Stimulated activated CD4-positive, alpha-beta T cell treated with anti-CD3 and anti-CD28 coated beads, Interleukin-15, amount 100 ng/mL, for 48 hours (primary cell): ENCODE measurements at regions not wholly inside any gene's neighbourhood (a gene's known extent, or its start where the extent isn't known, plus 50 kb on each side); places are given as distances from the start of the nearest gene placed in this dataset.

Experiments used
- DNase-seq, 2 donors: peaks; one replicate each; pipeline ENCODE4 v3.0.0-alpha.2; 2020; ENCODE audit warnings: low read depth in 2 of 2

DNA sequence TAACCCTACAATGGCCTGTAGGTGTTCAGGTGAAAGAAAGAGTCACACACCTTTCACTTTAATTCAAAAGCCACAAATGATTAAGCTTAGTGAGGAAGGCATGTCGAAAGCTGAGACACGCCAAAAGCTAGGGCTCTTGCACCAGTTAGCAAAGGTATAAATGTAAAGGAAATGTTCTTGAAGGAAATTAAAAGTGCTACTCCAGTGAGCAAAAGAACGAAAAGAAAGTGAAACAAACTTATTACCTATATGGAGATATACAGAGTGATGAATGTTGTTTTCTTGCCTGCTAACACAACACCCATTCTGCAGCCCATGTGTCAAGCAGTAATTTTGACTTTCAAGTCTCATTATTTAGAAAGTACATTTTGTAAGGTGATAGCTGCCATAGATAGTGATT is 254.2 kb upstream of the SLC24A2 start:
- DNase-seq, result no peak

DNA sequence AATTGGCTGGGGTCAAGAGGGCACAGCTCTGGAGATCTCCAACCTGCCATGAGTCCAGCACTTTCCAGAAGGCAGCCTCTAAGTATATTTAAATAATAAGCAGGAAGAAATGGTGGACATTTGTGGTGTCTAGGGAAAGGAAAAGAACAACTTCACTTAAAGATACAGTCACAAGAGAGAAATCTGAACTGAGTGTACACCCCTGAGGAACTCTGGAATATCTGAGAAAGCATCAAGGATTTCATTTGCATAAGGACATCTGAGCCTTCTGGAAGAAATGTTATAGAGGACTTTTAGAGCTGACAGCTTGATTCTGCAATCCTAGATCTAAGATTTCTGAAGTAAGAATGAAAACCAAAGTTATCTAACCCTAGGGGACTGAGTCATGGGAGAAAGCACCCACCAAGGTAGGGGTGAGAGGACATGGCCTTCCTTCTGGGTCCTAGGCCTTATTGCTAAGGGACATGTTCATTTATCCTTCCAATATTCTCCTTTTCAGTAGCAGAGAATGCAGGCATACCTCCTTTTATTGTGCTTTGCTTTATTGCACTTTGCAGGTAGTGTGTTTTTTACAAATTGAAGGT is 253.4 kb upstream of the SLC24A2 start:
- no peak for DNase-seq

DNA sequence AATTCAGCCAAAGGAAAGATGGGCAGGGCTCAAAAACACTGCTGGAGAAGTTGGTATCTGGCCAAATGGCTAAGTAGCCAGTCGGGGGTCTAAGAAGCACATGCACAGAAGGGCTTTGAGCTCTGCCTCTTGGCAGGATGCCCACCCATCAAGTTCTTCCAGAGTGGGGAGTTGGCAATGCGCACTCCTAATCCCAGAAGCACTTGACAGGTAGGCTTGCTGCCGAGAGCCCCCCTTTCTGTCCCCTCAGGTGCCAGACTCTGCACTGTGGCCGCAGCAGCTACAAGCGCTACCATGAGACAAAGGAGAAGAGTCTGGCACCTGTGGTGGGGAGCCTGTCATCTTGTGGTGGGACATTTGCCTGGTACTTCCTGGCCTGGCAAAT is 252.9 kb upstream of the SLC24A2 start:
- DNase-seq, result no peak

DNA sequence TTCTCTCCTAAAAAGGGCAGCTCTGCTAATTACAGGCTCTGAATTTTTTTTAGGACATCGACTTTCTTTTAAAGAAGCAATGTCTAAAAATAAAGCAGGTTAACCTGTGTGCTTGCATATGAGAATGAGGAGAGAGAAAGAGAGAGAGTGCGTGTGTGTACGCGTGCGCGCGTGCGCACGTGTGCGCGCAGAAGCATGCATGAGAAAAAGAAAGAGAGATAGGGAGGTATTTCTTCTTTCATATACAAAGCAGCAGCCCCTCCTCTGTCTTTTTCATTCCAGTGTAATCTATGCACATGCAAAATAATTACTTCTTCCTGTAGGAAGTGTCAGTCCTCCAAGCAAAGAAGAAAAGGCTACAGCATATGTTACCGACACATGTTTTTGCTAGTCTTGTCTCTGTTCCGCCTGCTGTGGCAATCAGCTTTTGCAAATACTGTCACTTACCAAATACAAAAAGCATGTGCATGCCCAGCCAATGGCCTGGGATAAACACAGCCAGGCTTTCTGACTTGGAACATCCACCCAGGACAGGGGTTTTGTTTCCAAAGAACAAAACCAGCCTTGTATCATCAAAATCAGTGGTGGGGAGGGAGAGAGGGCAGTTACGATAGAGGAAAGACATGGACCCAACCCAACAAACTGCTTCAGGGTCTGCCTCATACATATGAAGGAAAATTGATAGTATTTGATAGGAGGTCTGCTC is 252.3 kb upstream of the SLC24A2 start:
- DNase-seq, result no peak

DNA sequence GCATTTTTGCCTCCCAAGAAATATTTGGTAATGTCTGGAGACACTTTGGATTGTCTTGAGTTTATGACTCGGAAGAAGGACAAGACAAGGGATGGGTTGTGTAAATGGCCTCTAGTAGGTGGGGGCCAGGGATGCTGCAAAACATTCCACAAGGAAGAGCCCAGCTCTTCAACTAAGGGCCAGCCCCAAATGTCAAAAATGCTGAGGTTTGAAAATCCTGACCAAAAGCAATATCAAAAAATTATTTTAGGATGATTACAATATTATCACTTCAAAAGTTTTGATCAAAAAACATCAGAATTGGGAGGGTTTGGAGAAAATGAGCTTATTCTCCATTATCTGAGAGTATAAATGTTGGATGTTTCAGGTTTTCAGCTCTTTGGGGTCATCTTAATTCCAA is 248.9 kb upstream of the SLC24A2 start:
- no peak for DNase-seq

DNA sequence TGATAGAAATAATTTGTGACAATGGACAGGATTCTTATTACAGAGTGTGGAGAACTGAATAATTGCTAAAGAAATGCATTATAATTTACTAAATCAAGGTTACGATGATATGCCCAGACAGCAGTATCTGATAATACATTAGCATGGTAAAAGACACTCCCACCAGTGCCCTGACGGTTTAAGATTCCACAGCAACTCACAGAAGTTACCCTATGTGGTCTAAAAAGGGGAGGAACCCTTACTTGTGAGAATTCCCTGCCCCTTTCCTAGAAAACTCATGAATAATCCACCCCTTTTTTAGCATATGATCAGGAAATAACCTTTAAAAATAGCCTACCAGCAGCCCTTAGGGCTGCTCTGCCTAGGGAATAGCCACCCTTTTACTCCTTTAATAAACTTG is 244.7 kb upstream of the SLC24A2 start:
- DNase-seq, result no peak

DNA sequence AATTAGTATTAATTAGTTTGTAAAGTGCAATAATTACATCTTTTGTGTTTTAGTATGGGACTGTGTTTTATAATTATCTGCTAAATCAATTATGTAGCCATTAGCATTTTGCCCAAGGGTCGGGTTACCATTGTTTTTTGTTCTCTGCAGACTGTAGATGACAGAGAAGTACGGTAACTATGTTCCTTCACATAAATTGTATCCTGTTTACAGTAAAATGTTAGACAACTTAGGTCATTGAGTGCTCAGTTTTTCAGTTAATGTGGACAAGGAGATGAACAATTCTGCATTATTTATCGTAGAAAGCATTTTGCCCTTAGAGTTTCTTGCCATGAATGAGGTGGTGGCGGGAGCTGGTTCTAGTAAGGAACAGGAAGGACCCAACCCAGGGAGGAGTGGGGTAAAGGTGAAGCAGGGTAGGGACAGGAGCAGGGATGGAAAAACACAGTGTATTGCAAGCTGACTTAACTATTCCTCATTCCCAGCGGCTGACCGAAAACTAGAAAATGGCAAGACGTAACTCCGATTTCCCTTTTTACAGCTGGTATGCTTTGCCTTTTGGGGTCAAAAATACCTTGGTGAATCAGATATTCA is 243.7 kb upstream of the SLC24A2 start:
- DNase-seq, result no peak

DNA sequence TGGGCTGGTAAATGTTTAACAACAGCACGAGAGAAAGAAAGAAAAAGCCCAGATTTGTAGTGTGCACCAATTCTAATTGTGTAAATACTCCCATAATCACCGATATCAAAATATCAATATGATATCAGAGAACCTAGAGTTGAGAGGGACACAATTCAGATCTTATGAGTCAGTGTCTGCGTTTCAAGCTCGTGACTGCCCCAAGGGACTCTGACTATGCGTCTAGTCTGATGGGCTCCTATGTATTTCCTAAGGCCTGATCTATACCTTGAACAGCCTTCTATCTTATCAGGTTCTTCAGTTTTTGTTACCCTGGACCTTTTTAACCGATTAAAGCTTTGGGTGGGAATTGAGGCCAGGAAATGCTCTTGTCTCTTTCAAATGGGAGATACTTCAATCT is 243.0 kb upstream of the SLC24A2 start:
- DNase-seq, result no peak

DNA sequence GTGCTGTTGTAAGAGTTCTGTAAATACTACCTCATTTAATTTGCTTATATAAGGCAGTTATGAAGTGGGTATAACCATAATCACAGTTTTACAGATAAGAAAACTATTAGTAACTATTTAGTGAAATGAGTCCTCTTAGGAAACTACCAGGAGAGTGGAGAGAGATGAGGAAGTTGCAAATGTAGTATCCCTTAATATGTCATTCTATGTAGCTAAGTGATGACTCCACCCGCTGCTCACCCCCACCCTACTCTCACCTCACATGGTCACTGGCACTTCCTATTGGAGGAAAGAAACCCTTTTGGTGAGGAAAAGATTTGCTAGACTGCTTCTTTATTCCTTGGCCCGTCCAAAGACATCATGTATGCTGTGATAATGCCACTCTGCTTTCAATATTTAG is 241.8 kb upstream of the SLC24A2 start:
- no peak for DNase-seq

DNA sequence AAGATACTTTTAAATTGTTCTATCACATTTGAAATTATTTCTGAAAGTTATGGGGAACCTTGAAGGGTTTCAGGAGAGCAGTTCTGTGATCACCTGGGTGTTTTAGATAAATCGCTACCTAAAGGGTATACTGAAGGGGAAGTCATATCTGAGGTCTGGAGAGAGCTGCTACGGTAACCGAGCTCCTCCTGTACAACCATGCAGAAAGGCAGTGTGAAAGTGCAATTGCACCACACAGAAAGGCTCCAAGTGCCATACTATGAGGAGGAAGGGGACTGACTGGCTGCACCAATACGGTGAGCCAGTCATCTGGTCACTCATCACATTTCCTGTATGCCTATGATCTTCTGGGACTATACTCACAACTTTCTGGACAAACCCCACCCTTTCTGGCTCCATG is 241.4 kb upstream of the SLC24A2 start:
- no peak for DNase-seq

DNA sequence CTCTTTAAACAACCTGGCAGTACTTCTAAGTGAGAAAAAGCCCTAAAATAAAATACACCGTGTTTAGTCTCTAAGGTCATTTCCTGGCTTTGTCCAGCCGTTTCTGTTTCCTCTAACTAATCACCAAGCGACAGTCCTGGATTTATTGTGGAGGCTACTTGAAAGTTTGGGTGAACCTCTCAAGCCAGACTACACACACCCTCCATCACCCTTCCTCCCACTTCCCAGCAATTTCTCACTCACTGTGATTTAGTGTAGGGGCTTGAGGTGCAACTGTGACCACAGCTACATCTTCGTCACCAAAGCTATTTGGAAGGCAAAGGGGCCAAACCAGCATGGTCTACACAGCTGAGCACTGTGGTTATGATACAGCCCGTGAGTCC is 240.0 kb upstream of the SLC24A2 start:
- no peak for DNase-seq

DNA sequence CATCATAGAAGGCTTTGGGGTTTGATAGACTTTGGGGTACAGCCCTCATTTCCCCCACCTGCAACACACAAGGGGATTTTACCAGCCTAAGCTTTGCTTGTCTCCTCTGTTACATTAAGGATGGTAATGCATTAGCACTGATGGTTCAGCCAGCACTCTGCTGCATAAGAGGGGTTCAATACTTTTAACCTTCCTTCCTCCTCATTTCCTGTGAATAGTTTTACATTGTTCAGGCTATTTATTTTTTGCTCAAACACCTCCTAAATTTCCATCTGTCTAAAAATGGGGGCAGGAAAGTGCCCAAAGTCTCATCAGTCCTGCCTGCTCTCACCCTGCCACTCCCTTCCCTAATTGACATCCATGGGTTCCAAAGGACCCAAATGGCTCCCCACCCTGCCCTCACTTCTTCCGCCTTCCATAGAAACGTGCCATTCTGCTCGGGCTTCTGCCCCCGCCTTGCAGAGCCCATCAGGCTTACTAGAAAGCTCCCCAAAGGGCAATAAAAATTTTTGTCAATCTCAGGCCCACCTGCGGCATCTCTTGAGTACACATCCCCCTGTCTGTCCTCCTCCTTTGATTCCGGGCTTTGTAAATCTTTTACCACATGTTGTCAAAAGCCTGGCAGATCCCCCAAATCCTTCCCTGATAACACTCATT is 239.5 kb upstream of the SLC24A2 start:
- DNase-seq, result no peak

DNA sequence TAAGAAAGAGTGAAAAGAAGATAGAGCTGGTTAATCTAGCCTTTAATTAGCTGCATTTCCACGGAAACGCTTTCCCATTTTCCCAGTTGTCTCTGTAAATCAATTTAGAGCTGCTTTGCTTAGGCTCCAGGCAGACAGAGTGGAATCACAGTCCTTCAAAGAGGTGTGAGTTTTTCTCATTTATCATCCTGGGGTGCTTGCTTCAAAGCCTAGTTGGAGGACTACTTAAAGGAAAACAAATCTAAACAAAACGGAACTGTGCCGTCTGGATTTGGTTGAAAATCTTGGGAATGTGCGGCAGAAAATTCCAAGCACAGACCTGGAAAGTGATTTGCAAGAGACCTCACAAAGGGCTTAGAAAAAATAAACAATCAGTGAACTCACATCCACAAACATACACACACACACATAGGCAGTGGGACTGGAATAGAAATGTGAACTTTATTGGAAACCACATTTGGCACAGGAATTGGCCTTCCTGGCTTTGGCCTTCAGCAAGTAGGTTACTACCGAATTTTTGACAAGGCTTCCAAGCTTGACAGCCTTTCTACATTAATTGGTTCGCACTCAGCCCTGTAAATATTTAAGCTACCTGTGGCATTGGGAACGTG is 235.2 kb upstream of the SLC24A2 start:
- no peak for DNase-seq

DNA sequence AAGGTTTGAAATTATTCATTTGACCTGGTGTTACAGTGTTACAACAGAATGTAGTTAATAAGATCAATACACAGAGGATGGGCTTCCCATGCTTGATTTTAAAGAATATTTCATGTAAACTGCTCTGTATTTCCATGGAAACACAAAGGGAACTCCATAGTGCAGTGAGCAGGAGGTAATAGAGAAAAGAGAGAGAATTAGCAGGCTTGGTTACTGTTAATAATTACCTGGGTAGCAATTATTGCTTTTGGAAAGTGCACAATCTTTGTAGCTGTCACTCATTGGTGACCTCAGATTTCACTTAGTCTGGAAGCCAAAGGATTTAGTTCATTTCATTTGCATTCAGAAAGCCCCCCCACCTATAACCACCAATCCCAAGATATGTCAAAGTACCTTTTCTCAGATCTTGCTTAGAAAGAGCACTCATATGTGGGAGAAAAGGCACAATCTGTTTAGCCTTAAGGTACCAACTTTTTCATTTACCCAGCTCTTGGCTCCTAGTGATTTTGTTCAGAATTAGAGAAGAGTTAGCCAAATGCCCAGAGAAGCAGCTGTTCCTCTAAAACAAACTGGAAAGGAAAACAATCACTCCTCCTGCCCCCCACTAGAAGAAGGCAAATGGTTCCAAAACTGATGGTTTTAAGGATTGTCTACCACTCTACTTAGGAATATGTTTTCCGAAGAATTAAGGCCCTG is 234.5 kb upstream of the SLC24A2 start:
- no peak for DNase-seq

DNA sequence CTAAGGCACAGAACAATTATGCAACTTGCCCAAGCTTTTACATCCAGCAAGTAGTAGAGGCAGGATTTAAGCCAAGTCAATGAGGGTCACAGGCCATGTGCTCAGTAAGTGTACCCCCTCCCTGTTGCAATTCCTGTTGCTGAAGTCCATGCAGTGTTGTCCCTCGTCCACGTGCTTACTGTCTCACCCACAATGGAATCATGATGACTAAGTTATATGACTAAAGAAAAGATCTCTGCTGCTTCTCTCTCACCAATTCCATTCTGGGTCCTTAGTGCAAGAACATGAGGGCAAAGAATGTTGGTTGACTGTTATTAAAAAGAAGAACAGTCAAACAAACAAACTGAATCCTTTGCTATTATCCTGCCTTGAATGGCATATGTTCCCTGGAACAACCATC is 233.6 kb upstream of the SLC24A2 start:
- DNase-seq, result no peak

DNA sequence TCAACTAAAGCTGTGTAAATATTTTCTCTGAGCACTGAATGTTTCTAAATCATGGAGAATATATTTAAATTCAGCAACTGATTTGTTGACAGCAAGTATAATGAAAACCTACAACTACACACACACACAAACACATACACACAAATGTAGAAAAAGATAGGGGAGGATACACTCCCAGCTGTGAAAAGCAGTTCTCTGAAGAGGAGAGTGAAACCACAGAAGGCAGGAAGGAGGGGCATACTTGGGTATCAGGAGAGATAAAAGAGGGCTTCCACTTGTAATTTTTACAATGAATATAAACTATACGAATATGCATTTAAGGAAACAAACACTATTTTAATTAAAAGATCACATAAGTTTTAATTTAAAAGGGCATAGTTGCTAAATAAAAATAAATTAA is 227.8 kb upstream of the SLC24A2 start:
- DNase-seq, result no peak

DNA sequence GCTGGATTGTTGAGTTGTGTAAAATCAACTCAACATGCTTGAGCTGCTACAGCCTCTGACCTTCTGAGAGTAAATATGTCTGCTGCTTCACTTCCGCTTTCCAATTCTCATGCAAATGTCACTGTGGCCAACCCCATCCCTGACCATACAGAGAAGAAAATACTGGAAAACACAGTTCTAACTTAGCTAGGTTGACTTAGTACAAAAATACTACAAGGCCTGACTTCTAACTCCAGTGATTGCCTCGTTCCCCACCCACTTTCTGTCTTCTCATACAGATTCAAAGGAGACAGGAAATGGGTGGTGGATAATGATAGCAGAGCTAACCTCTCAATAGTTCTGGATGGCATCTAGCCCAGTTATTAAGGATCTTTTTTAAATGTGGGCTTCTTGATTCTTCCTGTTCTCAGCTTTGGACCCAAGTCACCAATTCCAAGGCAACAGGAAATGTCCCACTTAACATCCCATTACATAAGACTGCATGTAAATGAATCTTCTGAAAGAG is 226.6 kb upstream of the SLC24A2 start:
- DNase-seq, result no peak

DNA sequence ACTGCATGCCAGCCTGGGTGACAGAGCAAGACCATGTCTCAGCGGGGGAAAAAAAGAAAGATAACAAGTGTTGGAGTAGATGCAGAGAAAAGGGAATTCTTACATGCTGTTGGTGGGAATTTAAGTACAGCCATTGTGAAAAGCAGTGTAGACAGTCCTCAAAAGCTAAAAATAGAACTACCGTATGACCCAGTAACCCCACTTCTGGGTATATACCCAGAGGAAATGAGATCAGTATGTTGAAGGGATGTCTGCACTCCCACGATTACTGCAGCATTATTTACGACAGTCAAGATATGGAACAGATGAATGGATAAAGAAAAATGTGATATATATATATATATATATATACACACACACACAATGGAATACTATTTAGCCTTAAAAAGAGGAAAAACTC is 225.3 kb upstream of the SLC24A2 start:
- no peak for DNase-seq

DNA sequence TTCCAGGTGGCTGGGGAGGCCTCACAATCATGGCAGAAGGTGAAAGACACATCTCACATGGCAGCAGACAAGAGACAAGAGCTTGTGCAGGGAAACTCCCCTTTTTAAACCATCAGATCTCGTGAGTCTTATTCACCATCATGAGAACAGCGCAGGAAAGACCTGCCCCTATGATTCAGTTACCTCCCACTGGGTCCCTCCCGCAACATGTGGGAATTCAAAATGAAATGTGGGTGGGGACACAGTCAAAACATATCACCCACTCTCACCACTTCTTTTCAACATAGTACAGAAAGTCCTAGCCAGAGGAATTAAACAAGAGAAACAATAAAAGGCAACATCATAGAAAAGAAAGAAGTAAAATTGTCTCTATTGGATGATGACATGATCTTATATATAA is 223.4 kb upstream of the SLC24A2 start:
- DNase-seq, result no peak

DNA sequence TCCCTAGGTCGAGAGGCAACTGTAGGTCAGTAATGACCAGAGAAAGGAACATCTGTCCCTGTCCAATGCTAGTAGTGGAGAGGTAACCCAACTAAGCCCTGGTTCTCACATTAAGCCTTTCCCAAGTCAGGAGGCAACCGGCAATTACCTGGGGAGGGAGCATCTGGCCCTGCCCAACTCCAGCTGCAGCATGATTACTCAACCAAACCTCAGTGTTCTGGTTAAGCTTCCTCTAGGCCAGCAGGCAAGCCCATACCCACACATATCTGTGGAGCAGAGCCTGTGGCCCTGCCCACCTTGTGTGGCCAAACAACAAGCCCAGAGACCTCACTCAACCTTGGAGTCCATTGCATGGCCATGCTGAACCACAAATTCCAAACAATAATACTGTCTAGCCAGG is 220.8 kb upstream of the SLC24A2 start:
- no peak for DNase-seq

DNA sequence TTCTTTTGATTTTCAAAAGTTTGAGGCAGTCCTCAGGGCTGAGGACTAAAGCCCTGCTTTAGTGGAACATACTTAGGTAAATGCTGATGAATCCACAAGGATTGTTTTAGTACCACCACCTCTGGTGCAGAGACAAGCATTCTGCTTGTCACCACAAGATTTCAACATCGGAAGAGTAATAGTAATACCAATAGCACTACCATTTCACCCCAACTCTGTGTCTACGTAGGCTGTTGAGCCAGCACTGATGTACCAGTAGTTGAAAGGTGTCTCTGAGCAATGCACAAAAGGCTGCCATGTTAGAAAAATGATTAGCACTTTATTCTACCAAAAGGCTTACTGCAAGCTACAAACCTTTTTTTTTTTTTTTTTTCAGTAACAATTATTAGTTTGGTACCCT is 213.2 kb upstream of the SLC24A2 start:
- DNase-seq, result no peak

DNA sequence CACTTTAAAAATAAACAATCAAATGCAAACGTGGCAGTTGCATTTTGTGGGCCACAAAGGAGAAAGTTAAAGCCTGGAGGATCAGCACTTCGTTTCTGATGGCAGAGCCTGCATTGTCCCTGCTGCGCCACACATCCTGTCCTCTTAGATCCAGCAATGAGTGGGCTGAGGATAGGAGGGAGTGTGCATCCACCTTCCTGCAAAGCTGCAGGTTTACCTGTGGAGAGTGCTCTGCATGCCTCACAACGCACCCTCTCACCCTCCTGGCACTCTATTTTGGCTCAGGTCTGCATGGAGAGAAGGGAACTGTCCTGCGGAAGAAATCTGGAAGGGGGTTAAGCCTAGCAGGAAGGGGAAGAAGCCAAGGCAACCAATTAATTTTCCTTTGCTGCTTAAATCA is 212.2 kb upstream of the SLC24A2 start:
- DNase-seq, result no peak
